GM19238 (cell line): ENCODE measurements at regions not wholly inside any gene's neighbourhood (a gene's known extent, or its start where the extent isn't known, plus 50 kb on each side); places are given as distances from the start of the nearest gene placed in this dataset.

Experiments
- DNase-seq: peaks from one replicate; pipeline ENCODE4 v3.0.0; 2011; ENCODE audit warnings: low spot score; ENCODE audit not compliant: insufficient read length

- DNase-seq, result no peak
Observed at GRCh38 chr2:19748711-19749506, 152.9 kb downstream of the TTC32 start.

GRCh38 chr2:19748073-19748375, 153.8 kb downstream of the TTC32 start:
- no peak for DNase-seq

- no peak for DNase-seq
Observed at GRCh38 chr2:19747310-19748072, 154.3 kb downstream of the TTC32 start.

GRCh38 chr2:19746611-19747309, 155.0 kb downstream of the TTC32 start:
- no peak for DNase-seq

- no peak for DNase-seq
Observed at GRCh38 chr2:19746137-19746600, 155.6 kb downstream of the TTC32 start.

- DNase-seq, result no peak
Observed at GRCh38 chr2:19745318-19746136, 156.3 kb downstream of the TTC32 start.

GRCh38 chr2:19744456-19745199, 157.2 kb downstream of the TTC32 start:
- no peak for DNase-seq

- no peak for DNase-seq
Observed at GRCh38 chr2:19743641-19744040, 158.1 kb downstream of the TTC32 start.

- DNase-seq, result no peak
Observed at GRCh38 chr2:19742872-19743271, 158.9 kb downstream of the TTC32 start.

- DNase-seq, result no peak
Observed at GRCh38 chr2:19739256-19739655, 162.5 kb downstream of the TTC32 start.

- DNase-seq, result no peak
Observed at GRCh38 chr2:19738707-19739106, 163.1 kb downstream of the TTC32 start.

GRCh38 chr2:19736191-19736831, 165.5 kb downstream of the TTC32 start:
- no peak for DNase-seq

- DNase-seq, result no peak
Observed at GRCh38 chr2:19733951-19734425, 167.8 kb downstream of the TTC32 start.

- DNase-seq, result no peak
Observed at GRCh38 chr2:19733390-19733789, 168.4 kb downstream of the TTC32 start.

- no peak for DNase-seq
Observed at GRCh38 chr2:19732255-19732654, 169.5 kb downstream of the TTC32 start.

GRCh38 chr2:19731515-19731914, 170.3 kb downstream of the TTC32 start:
- no peak for DNase-seq

- no peak for DNase-seq
Observed at GRCh38 chr2:19731037-19731436, 170.7 kb downstream of the TTC32 start.

GRCh38 chr2:19728125-19728524, 173.7 kb downstream of the TTC32 start:
- no peak for DNase-seq

- DNase-seq, result no peak
Observed at GRCh38 chr2:19725392-19725791, 176.4 kb downstream of the TTC32 start.

GRCh38 chr2:19723021-19723420, 178.8 kb downstream of the TTC32 start:
- no peak for DNase-seq
